ENCODE measurements at regions not wholly inside any gene's neighbourhood (a gene's known extent, or its start where the extent isn't known, plus 50 kb on each side); places are given as distances from the start of the nearest gene placed in this dataset.
"Not testable (repeated sequence)": the region's sequence is repeated elsewhere in the genome, so short reads cannot be mapped to it uniquely, and the experiment has no call there.

- H3K9ac ChIP-seq (ENCODE audit: insufficient read length, low read depth), result no peak overlapping the region
- no peaks in the 10 kb centered on the region for H3K9me3 ChIP-seq (ENCODE audit: insufficient read depth, low read length)
- no peaks in the 10 kb centered on the region for H3K4me1 ChIP-seq (ENCODE audit: insufficient read depth, insufficient read length)
- H3K36me3 ChIP-seq (ENCODE audit: insufficient read depth, insufficient read length, low read length), result no peaks in the 10 kb centered on the region
- no peak for TF ChIP-seq YY1 (IDR thresholded peaks at IDR 0.05; ENCODE audit: insufficient read depth, insufficient read length)
- no peak for TF ChIP-seq SUZ12 (IDR thresholded peaks at IDR 0.05; ENCODE audit: extremely low read depth, insufficient read depth, insufficient read length)
- no peak for TF ChIP-seq ZNF274 (IDR thresholded peaks at IDR 0.05; ENCODE audit: low read depth, low read length)
- H3K4me3 ChIP-seq (ENCODE audit: insufficient read length, low read depth), result no peak overlapping the region
- no peaks in the 10 kb centered on the region for H3K27me3 ChIP-seq (ENCODE audit: insufficient read depth, insufficient read length)
- no peak for DNase-seq (ENCODE audit: low read depth, low spot score)
Observed at GRCh38 chr4:66568001-66568400, 897.7 kb upstream of the EPHA5 start.

- Histone ChIP-seq H3K36me3 (ENCODE audit: insufficient read depth, insufficient read length, low read length) (no peaks in the 10 kb centered on the region), H3K27me3 (ENCODE audit: insufficient read depth, insufficient read length) (no peaks in the 10 kb centered on the region), H3K9ac (ENCODE audit: insufficient read length, low read depth) (no peak overlapping the region), H3K9me3 (ENCODE audit: insufficient read depth, low read length) (no peaks in the 10 kb centered on the region), H3K4me3 (ENCODE audit: insufficient read length, low read depth) (no peak overlapping the region), H3K4me1 (ENCODE audit: insufficient read depth, insufficient read length) (no peaks in the 10 kb centered on the region)
- TF ChIP-seq YY1 (IDR thresholded peaks at IDR 0.05; ENCODE audit: insufficient read depth, insufficient read length), result no peak
- no peak for TF ChIP-seq ZNF274 (IDR thresholded peaks at IDR 0.05; ENCODE audit: low read depth, low read length)
- TF ChIP-seq SUZ12 (IDR thresholded peaks at IDR 0.05; ENCODE audit: extremely low read depth, insufficient read depth, insufficient read length), result no peak
- DNase-seq (ENCODE audit: low read depth, low spot score), result no peak
Observed at GRCh38 chr4:66567551-66567950, 897.3 kb upstream of the EPHA5 start.

- H3K4me1 ChIP-seq (ENCODE audit: insufficient read depth, insufficient read length), result no peaks in the 10 kb centered on the region
- DNase-seq (ENCODE audit: low read depth, low spot score), result no peak
- no peak overlapping the region for H3K9ac ChIP-seq (ENCODE audit: insufficient read length, low read depth)
- TF ChIP-seq ZNF274 (IDR thresholded peaks at IDR 0.05; ENCODE audit: low read depth, low read length), result no peak
- no peak for TF ChIP-seq SUZ12 (IDR thresholded peaks at IDR 0.05; ENCODE audit: extremely low read depth, insufficient read depth, insufficient read length)
- TF ChIP-seq YY1 (IDR thresholded peaks at IDR 0.05; ENCODE audit: insufficient read depth, insufficient read length), result no peak
- H3K36me3 ChIP-seq (ENCODE audit: insufficient read depth, insufficient read length, low read length), result no peaks in the 10 kb centered on the region
- no peaks in the 10 kb centered on the region for H3K27me3 ChIP-seq (ENCODE audit: insufficient read depth, insufficient read length)
- no peaks in the 10 kb centered on the region for H3K9me3 ChIP-seq (ENCODE audit: insufficient read depth, low read length)
- no peak overlapping the region for H3K4me3 ChIP-seq (ENCODE audit: insufficient read length, low read depth)
Observed at GRCh38 chr4:66565801-66566200, 895.5 kb upstream of the EPHA5 start.

GRCh38 chr4:66564901-66565651 lies 894.8 kb upstream of the EPHA5 start:
- DNase-seq (ENCODE audit: low read depth, low spot score), result no peak
- TF ChIP-seq SUZ12 (IDR thresholded peaks at IDR 0.05; ENCODE audit: extremely low read depth, insufficient read depth, insufficient read length) (no peak), ZNF274 (IDR thresholded peaks at IDR 0.05; ENCODE audit: low read depth, low read length) (no peak), YY1 (IDR thresholded peaks at IDR 0.05; ENCODE audit: insufficient read depth, insufficient read length) (no peak)
- Histone ChIP-seq H3K27me3 (ENCODE audit: insufficient read depth, insufficient read length) (no peaks in the 10 kb centered on the region), H3K4me1 (ENCODE audit: insufficient read depth, insufficient read length) (no peaks in the 10 kb centered on the region), H3K36me3 (ENCODE audit: insufficient read depth, insufficient read length, low read length) (no peaks in the 10 kb centered on the region), H3K9ac (ENCODE audit: insufficient read length, low read depth) (no peak overlapping the region), H3K4me3 (ENCODE audit: insufficient read length, low read depth) (no peak overlapping the region), H3K9me3 (ENCODE audit: insufficient read depth, low read length) (no peaks in the 10 kb centered on the region)

- TF ChIP-seq ZNF274 (IDR thresholded peaks at IDR 0.05; ENCODE audit: low read depth, low read length) (no peak), SUZ12 (IDR thresholded peaks at IDR 0.05; ENCODE audit: extremely low read depth, insufficient read depth, insufficient read length) (no peak), YY1 (IDR thresholded peaks at IDR 0.05; ENCODE audit: insufficient read depth, insufficient read length) (no peak)
- Histone ChIP-seq H3K4me1 (ENCODE audit: insufficient read depth, insufficient read length) (no peaks in the 10 kb centered on the region), H3K27me3 (ENCODE audit: insufficient read depth, insufficient read length) (no peaks in the 10 kb centered on the region), H3K9me3 (ENCODE audit: insufficient read depth, low read length) (no peaks in the 10 kb centered on the region), H3K36me3 (ENCODE audit: insufficient read depth, insufficient read length, low read length) (no peaks in the 10 kb centered on the region), H3K4me3 (ENCODE audit: insufficient read length, low read depth) (no peak overlapping the region), H3K9ac (ENCODE audit: insufficient read length, low read depth) (no peak overlapping the region)
- no peak for DNase-seq (ENCODE audit: low read depth, low spot score)
Observed at GRCh38 chr4:66562276-66562806, 892.1 kb upstream of the EPHA5 start.

GRCh38 chr4:66561465-66562053 lies 891.3 kb upstream of the EPHA5 start:
- H3K4me3 ChIP-seq (ENCODE audit: insufficient read length, low read depth); H3K27me3 ChIP-seq (ENCODE audit: insufficient read depth, insufficient read length); H3K9ac ChIP-seq (ENCODE audit: insufficient read length, low read depth); H3K4me1 ChIP-seq (ENCODE audit: insufficient read depth, insufficient read length); H3K36me3 ChIP-seq (ENCODE audit: insufficient read depth, insufficient read length, low read length); H3K9me3 ChIP-seq (ENCODE audit: insufficient read depth, low read length); DNase-seq (ENCODE audit: low read depth, low spot score): not testable (repeated sequence)

GRCh38 chr4:66558651-66559050 lies 888.4 kb upstream of the EPHA5 start:
- H3K9me3 ChIP-seq (ENCODE audit: insufficient read depth, low read length), result no peaks in the 10 kb centered on the region; the same call in 1 of the 2 replicates
- no peaks in the 10 kb centered on the region for H3K4me1 ChIP-seq (ENCODE audit: insufficient read depth, insufficient read length)
- H3K4me3 ChIP-seq (ENCODE audit: insufficient read length, low read depth), result no peak overlapping the region
- no peaks in the 10 kb centered on the region for H3K27me3 ChIP-seq (ENCODE audit: insufficient read depth, insufficient read length)
- no peak overlapping the region for H3K9ac ChIP-seq (ENCODE audit: insufficient read length, low read depth)
- TF ChIP-seq YY1 (IDR thresholded peaks at IDR 0.05; ENCODE audit: insufficient read depth, insufficient read length) (no peak), ZNF274 (IDR thresholded peaks at IDR 0.05; ENCODE audit: low read depth, low read length) (no peak), SUZ12 (IDR thresholded peaks at IDR 0.05; ENCODE audit: extremely low read depth, insufficient read depth, insufficient read length) (no peak)
- H3K36me3 ChIP-seq (ENCODE audit: insufficient read depth, insufficient read length, low read length), result no peaks in the 10 kb centered on the region
- no peak for DNase-seq (ENCODE audit: low read depth, low spot score)

All from NT2/D1 (cell line).